Epithelial cell of proximal tubule (primary cell): ENCODE measurements at regions not wholly inside any gene's neighbourhood (a gene's known extent, or its start where the extent isn't known, plus 50 kb on each side); places are given as distances from the start of the nearest gene placed in this dataset.

Experiments
- DNase-seq: peaks from one replicate; pipeline ENCODE4 v3.0.0-alpha.2; 2011; ENCODE audit warnings: low read depth
- H3K4me3 ChIP-seq: 2 replicates; pipeline ENCODE4 v1.5.1; 2011; ENCODE audit warnings: low read depth, mild to moderate bottlenecking, low read length
- TF ChIP-seq, protein P1 (sequence below): conservative IDR thresholded peaks from 2 replicates; pipeline ENCODE4 v1.5.1; 2012; ENCODE audit warnings: low read depth, mild to moderate bottlenecking, low read length

DNA sequence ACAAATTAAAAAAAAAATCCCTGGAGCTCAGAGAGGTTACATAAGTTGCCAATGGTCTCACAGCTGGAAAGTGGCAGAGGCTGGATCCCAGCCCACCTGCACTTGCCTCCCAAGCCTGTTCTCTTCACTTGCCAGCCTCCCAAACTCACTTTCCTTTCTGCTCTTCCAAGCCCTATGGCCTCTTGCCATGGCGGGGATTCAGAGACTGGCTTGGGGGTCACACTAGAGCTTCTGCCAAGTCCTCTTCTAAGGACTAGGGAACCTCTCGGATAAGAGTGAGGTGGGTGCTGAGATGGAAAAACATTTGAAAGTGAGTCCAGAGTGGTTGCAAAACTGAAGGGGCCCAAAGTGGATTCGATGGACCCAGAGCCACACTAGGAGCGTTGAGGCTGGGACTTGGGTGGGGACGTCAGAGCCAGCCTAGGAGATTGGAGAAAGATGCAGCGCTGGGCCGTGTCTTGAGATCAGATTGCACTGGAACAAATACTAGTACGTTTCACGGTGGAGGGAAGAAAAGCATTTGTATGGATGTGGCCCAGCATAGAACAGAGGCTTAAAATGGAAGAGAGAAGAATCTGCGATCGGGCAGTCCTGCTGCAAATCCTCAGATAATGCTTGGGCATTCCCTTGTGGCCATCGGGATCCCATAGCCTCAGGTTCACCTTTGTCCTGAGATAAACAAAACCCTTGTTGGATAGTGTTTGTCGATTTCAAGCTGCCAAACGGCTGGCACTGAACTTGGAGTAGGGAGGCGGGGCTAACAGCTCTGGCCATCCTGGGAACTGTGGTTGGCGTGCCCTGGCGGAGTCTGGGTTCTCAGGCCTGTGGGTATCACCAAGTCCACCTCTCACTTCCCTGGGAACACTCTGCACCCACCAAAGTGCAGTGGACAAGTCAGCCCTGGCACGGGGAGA, 84.8 kb downstream of the ING1 start:
- TF ChIP-seq, protein P1, sequence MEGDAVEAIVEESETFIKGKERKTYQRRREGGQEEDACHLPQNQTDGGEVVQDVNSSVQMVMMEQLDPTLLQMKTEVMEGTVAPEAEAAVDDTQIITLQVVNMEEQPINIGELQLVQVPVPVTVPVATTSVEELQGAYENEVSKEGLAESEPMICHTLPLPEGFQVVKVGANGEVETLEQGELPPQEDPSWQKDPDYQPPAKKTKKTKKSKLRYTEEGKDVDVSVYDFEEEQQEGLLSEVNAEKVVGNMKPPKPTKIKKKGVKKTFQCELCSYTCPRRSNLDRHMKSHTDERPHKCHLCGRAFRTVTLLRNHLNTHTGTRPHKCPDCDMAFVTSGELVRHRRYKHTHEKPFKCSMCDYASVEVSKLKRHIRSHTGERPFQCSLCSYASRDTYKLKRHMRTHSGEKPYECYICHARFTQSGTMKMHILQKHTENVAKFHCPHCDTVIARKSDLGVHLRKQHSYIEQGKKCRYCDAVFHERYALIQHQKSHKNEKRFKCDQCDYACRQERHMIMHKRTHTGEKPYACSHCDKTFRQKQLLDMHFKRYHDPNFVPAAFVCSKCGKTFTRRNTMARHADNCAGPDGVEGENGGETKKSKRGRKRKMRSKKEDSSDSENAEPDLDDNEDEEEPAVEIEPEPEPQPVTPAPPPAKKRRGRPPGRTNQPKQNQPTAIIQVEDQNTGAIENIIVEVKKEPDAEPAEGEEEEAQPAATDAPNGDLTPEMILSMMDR = no peak
- DNase-seq = no peak
- H3K4me3 ChIP-seq = no peak overlapping the region

DNA sequence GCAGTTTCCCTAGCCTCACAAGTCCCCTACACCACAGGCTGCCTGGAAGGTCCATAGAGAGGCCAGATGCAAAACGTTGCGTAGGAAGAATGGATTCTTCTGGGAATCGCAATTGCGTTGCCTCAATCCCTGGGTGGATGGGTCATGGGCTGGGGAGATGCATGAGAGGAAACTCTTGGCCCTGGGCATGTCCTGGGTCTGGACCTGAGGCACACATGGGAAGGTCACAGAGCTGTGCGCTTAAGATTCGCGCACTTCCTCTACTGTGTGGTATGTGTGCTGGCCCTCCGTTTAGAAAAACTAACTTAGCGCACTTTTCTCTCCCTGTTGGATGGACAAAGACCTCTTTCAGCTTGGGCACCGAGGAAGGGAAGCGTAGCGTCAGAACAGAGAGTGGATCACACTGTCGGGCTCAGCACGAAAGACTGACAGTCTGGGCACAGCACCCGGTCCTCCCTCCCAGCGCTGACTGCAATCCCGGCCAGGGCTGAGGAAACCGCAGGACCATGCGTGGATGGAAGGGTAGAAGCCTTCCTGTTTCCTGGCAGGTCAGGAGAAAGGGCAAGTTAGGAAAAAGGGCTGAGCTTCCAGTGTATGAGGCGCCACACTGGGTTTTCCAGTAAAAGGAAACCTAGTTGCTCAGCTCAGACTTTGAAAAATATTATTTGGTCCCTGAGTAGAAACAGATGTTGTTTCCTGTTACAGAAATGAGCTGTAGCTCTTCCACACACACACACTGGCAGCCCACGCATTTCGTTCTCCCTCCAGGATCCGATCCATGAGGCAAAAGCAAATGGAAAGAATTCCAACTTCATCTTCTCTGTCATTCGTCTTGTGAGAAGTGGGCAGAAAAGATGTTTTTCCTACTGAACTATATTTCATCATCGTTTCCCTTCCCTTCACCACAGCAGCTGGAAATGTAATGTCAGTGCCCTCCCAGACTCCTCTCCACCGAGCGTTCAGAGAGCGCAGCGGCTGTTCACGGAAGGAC, 86.0 kb downstream of the ING1 start:
- TF ChIP-seq, protein P1 = no peak
- DNase-seq = no peak
- H3K4me3 ChIP-seq = no peak overlapping the region

- TF ChIP-seq, protein P1 = no peak
- no peak for DNase-seq
- H3K4me3 ChIP-seq = no peak overlapping the region
Observed at GRCh38 chr13:110801044-110801443, 87.5 kb downstream of the ING1 start.

DNA sequence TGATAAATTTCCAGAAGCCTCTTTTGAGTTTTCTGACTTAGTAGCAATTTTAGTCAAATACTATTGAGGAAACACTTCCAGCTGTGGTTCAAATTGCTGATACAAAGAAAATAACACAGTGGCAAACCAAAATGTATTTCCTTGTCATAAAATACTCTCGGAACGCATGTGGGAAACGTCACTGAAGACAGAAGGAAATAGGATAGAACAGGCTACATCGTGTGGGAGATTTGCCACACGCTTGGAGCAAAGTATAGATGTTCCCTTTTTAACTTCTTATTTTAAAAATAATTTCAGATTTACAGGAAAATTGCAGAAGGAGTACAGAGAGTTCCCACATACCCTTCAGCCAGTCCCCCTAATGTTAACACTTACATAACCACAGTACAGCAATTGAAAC, 88.8 kb downstream of the ING1 start:
- DNase-seq = no peak
- H3K4me3 ChIP-seq = no peak overlapping the region
- TF ChIP-seq, protein P1 = no peak

DNA sequence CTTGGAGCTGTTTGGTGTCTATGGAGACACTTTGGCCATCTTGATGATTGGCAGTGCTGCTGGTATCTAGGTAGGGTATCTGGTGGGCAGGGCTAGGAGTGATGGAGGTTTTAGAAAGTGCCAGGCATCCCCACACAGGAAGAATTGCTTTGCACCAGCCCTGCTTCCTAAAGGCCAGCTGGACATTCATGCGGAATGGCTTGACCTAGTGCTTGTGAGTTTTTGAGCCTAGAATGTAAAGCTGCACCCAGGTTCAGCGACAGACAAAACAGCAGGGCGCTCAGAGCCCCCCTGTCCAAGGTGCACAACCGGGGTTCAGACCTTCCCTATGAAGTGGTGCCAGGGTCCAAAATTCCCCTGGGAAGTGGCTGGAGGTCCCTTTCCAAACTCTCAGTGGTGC, 93.1 kb downstream of the ING1 start:
- DNase-seq = no peak
- TF ChIP-seq, protein P1 = no peak
- H3K4me3 ChIP-seq = no peak overlapping the region

DNA sequence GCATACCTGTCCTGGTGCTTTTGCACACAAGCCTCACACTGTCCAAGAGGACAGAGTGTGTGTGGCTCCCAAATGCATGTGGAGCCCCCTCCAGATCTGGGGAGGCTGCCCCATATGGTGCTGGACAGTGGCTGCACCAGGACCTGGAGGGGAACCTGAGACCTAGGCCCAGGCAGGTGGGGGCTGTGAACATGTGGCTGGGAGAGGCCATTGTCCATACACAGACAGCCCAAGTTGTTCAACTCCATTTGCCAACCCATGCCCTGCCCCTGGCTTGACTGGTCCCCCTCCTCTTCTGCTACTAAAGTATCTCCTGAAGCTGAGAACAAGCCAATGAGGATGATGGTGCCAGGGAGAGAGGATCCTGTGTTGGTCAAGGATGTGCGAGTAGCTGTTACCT, 94.0 kb downstream of the ING1 start:
- no peak for DNase-seq
- TF ChIP-seq, protein P1 = no peak
- H3K4me3 ChIP-seq = no peak overlapping the region
